H1 (cell line): ENCODE measurements at regions not wholly inside any gene's neighbourhood (a gene's known extent, or its start where the extent isn't known, plus 50 kb on each side); places are given as distances from the start of the nearest gene placed in this dataset.
"Not testable (repeated sequence)": the region's sequence is repeated elsewhere in the genome, so short reads cannot be mapped to it uniquely, and the experiment has no call there.

ENCODE experiments used
- CTCF ChIA-PET: fragments of 300-600 bp; sonication (Branson Sonifier 250); formaldehyde crosslinking; loops from one replicate; lab custom pipeline; 2021; ENCODE audit not compliant: partially characterized antibody; lab: Charles Lee
- POLR2A ChIA-PET: fragments of 300-600 bp; sonication (Branson Sonifier 250); formaldehyde crosslinking; loops from one replicate; lab custom pipeline; 2021; ENCODE audit warnings: inconsistent platforms; ENCODE audit not compliant: partially characterized antibody; lab: Charles Lee
- DNase-seq, 2 experiments: peaks; one replicate each; pipeline versions ENCODE4 v3.0.0 to v3.0.0-alpha.2; 2010 to 2022; ENCODE audit warnings: low spot score in 2 of 2, low read depth in 1 of 2, mixed read lengths in 1 of 2
- FAIRE-seq: peaks from 2 replicates; lab custom pipeline; 2011; peaks lifted over from hg19 to GRCh38; lab: Jason Lieb, UNC
- H2AFZ ChIP-seq: 2 replicates; pipeline ENCODE4 v1.8.1; 2012; ENCODE audit warnings: low read length, inconsistent platforms
- H2AK5ac ChIP-seq: 2 replicates; pipeline ENCODE4 v1.6.1; 2013; ENCODE audit warnings: low read depth, low read length
- H2BK120ac ChIP-seq: replicated peaks from 2 replicates; pipeline ENCODE3; 2013; ENCODE audit warnings: low read depth, low read length, inconsistent platforms
- H2BK12ac ChIP-seq: 2 replicates; pipeline ENCODE4 v1.6.1; 2013; ENCODE audit warnings: low read depth, low read length
- H2BK15ac ChIP-seq: 2 replicates; pipeline ENCODE4 v1.6.1; 2013; ENCODE audit warnings: low read length
- H2BK20ac ChIP-seq: 2 replicates; pipeline ENCODE4 v1.6.1; 2013; ENCODE audit warnings: low read length
- H2BK5ac ChIP-seq: 2 replicates; pipeline ENCODE4 v1.6.1; 2013; ENCODE audit warnings: low read depth, low read length
- H3K14ac ChIP-seq: 2 replicates; pipeline ENCODE4 v1.6.1; 2013; ENCODE audit warnings: inconsistent platforms; ENCODE audit not compliant: insufficient read length
- H3K18ac ChIP-seq: 2 replicates; pipeline ENCODE4 v1.6.1; 2013; ENCODE audit warnings: low read length; ENCODE audit errors: extremely low read depth
- H3K23ac ChIP-seq: 2 replicates; pipeline ENCODE4 v1.6.1; 2013; ENCODE audit warnings: inconsistent platforms; ENCODE audit not compliant: insufficient read length
- H3K23me2 ChIP-seq: 2 replicates; pipeline ENCODE4 v1.6.1; 2013; ENCODE audit warnings: low read depth, low read length
- H3K27ac ChIP-seq: 2 replicates; pipeline ENCODE4 v1.6.1; 2011; ENCODE audit warnings: low read depth, low read length, inconsistent platforms
- H3K27me3 ChIP-seq, 4 experiments: replicated peaks in 1 of 4; 1 replicate in 1 of 4; 2 replicates in 3 of 4; pipeline versions ENCODE4 v1.6.1 to v1.8.1; 2011 to 2013; ENCODE audit warnings: low read length in 3 of 4, mild to moderate bottlenecking in 3 of 4, inconsistent platforms in 2 of 4, mixed read lengths in 2 of 4, moderate library complexity in 1 of 4; ENCODE audit not compliant: control insufficient read depth in 3 of 4, insufficient read depth in 3 of 4; ENCODE audit errors: extremely low read depth in 1 of 4
- H3K36me3 ChIP-seq, 4 experiments: 2 replicates each; pipeline versions ENCODE4 v1.6.1 to v1.8.1; 2011 to 2013; ENCODE audit warnings: mild to moderate bottlenecking in 4 of 4, low read length in 3 of 4, moderate library complexity in 2 of 4, control low read depth in 1 of 4, inconsistent platforms in 1 of 4; ENCODE audit not compliant: insufficient read depth in 4 of 4, control insufficient read depth in 2 of 4
- H3K4ac ChIP-seq: replicated peaks from 2 replicates; pipeline ENCODE3; 2013; ENCODE audit warnings: low read length, low read depth, mixed read lengths, inconsistent platforms; ENCODE audit not compliant: insufficient read length
- H3K4me1 ChIP-seq, 4 experiments: replicated peaks in 1 of 4; 1 replicate in 1 of 4; 2 replicates in 3 of 4; pipeline versions ENCODE4 v1.6.1 to v1.8.1; 2011 to 2013; ENCODE audit warnings: low read length in 3 of 4, inconsistent platforms in 2 of 4, mixed read lengths in 1 of 4; ENCODE audit not compliant: insufficient read depth in 4 of 4, control insufficient read depth in 3 of 4
- H3K4me2 ChIP-seq, 2 experiments: 2 replicates each; pipeline versions ENCODE4 v1.6.1 to v1.8.1; 2011 to 2013; ENCODE audit warnings: low read depth in 2 of 2, low read length in 2 of 2, control low read depth in 1 of 2, inconsistent platforms in 1 of 2, mild to moderate bottlenecking in 1 of 2; ENCODE audit not compliant: insufficient read depth in 1 of 2
- H3K4me3 ChIP-seq, 4 experiments: fragments of 200-600, 300-600 bp in 1 of 4; sonication (generic), shearing (Covaris generic), sonication (Bioruptor Twin) in 1 of 4; 2 replicates each; pipeline versions ENCODE4 v1.5.1 to v1.8.1; 2011 to 2016; ENCODE audit warnings: low read length in 4 of 4, low read depth in 3 of 4, control low read depth in 2 of 4, inconsistent platforms in 2 of 4, mild to moderate bottlenecking in 2 of 4, mixed read lengths in 1 of 4, moderate library complexity in 1 of 4; ENCODE audit not compliant: insufficient read depth in 2 of 4; ENCODE audit errors: extremely low read depth in 1 of 4
- H3K56ac ChIP-seq: replicated peaks from 2 replicates; pipeline ENCODE3; 2013; ENCODE audit warnings: low read depth, mild to moderate bottlenecking, mixed read lengths, low read length, inconsistent platforms; ENCODE audit not compliant: insufficient read length
- H3K79me1 ChIP-seq: 2 replicates; pipeline ENCODE4 v1.6.1; 2013; ENCODE audit warnings: low read depth, low read length, control low read depth
- H3K79me2 ChIP-seq, 2 experiments: 2 replicates each; pipeline versions ENCODE4 v1.6.1 to v1.8.1; 2012 to 2013; ENCODE audit warnings: low read length in 2 of 2, mild to moderate bottlenecking in 2 of 2, inconsistent platforms in 1 of 2; ENCODE audit not compliant: insufficient read depth in 2 of 2, control insufficient read depth in 1 of 2
- H3K9ac ChIP-seq, 4 experiments: replicated peaks in 1 of 4; 1 replicate in 1 of 4; 2 replicates in 3 of 4; pipeline versions ENCODE4 v1.6.1 to v1.8.1; 2011 to 2013; ENCODE audit warnings: low read depth in 3 of 4, low read length in 3 of 4, control low read depth in 2 of 4, mild to moderate bottlenecking in 2 of 4, moderate library complexity in 2 of 4, inconsistent platforms in 1 of 4; ENCODE audit errors: extremely low read depth in 1 of 4
- H3K9me3 ChIP-seq, 2 experiments: 2 replicates each; pipeline versions ENCODE4 v1.6.1 to v1.8.1; 2012 to 2013; ENCODE audit warnings: mild to moderate bottlenecking in 2 of 2, moderate library complexity in 2 of 2, control low read depth in 1 of 2, inconsistent platforms in 1 of 2, low read depth in 1 of 2, low read length in 1 of 2, mixed read lengths in 1 of 2; ENCODE audit not compliant: insufficient read depth in 2 of 2
- H4K20me1 ChIP-seq, 2 experiments: replicated peaks in 1 of 2; 2 replicates each; pipeline versions ENCODE3 to v1.8.1; 2011 to 2013; ENCODE audit warnings: inconsistent platforms in 2 of 2, low read length in 2 of 2, mild to moderate bottlenecking in 1 of 2; ENCODE audit not compliant: insufficient read depth in 2 of 2, control insufficient read depth in 1 of 2
- H4K5ac ChIP-seq: 2 replicates; pipeline ENCODE4 v1.6.1; 2013; ENCODE audit warnings: low read length, low read depth, mixed read lengths, inconsistent platforms; ENCODE audit not compliant: insufficient read length
- H4K8ac ChIP-seq: 2 replicates; pipeline ENCODE4 v1.8.0; 2013; ENCODE audit warnings: mild to moderate bottlenecking, moderate library complexity, low read length, inconsistent platforms; ENCODE audit not compliant: insufficient read depth; ENCODE audit errors: extremely low read depth
- H4K91ac ChIP-seq: replicated peaks from 2 replicates; pipeline ENCODE3; 2013; ENCODE audit warnings: low read length, mixed read lengths, inconsistent platforms; ENCODE audit not compliant: insufficient read length
- WGBS, 2 experiments: shearing (Covaris generic) in 1 of 2; methylation state at CpG; one replicate each; pipeline versions ENCODE4 v1.1.6 to v1.1.7; 2013 to 2015; ENCODE audit warnings: low lambda C conversion rate in 2 of 2, mixed read lengths in 2 of 2, inconsistent platforms in 1 of 2, low coverage in 1 of 2, missing lambda C conversion rate in 1 of 2; ENCODE audit not compliant: insufficient replicate concordance in 2 of 2, insufficient coverage in 1 of 2, insufficient read length in 1 of 2; ENCODE audit errors: extremely low coverage in 1 of 2, missing lambda C conversion rate in 1 of 2; 5-methylcytosine and 5-hydroxymethylcytosine counted together

DNA sequence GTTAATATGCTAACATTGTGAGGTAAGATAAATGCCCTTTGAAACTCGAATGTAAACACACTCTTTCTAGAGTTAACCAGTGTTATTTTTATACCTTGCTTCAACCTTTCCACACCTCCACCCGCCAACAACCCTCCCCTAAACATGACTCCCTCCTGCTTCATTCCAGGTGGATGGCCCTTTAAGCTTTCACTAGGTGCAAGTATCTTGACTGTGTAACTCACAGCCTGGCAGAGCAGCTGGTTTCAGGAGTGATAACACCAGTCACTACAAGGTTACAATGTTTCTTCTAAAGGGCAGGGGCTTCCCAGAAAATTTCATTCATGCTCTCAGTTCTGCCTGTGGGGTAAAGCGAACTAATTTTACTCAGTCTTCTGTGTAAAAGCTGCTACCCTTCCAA lies 318.1 kb upstream of the FRG1 start:
- H2BK15ac ChIP-seq, H3K4me2 ChIP-seq, H2AK5ac ChIP-seq, H4K5ac ChIP-seq, H2BK120ac ChIP-seq, H3K79me1 ChIP-seq, H2BK5ac ChIP-seq, H3K4me3 ChIP-seq, H4K8ac ChIP-seq, H3K23ac ChIP-seq, DNase-seq, H3K56ac ChIP-seq, H3K9me3 ChIP-seq, H4K91ac ChIP-seq, H3K27me3 ChIP-seq, FAIRE-seq, POLR2A ChIA-PET, H2BK12ac ChIP-seq, H3K9ac ChIP-seq, H3K4me1 ChIP-seq, H3K79me2 ChIP-seq, H3K4ac ChIP-seq, H3K14ac ChIP-seq, H3K23me2 ChIP-seq, H3K18ac ChIP-seq, H2AFZ ChIP-seq, H3K27ac ChIP-seq, H3K36me3 ChIP-seq, H4K20me1 ChIP-seq, CTCF ChIA-PET, H2BK20ac ChIP-seq: not testable (repeated sequence)
- 85% methylated on average over 3 of the region's 3 CpGs; no CpG with 5 or more reads in 1 of the 2 experiments for WGBS, 2 experiments

DNA sequence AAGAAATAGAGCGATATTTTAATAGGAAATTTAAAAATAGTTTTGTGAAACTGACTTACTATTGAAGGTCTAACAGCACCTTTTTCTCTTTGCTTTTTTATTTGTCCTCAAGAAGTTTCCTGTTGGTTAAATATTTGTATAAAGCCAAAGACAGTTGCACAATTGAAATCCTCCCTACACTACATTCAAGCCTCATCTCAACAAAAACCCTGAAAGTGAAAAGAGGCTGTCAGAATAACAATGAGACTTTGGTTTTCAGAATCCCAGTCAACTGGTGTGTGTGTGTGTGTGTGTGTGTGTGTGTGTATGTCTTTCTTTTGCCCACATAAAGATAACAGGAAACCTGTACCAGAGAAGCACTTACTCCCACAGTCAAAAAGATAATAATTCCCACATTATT lies 313.6 kb upstream of the FRG1 start:
- H2BK20ac ChIP-seq, FAIRE-seq, CTCF ChIA-PET, H3K56ac ChIP-seq, H4K91ac ChIP-seq, H3K9me3 ChIP-seq, H4K20me1 ChIP-seq, H3K23me2 ChIP-seq, H3K79me2 ChIP-seq, H2AK5ac ChIP-seq, H2BK5ac ChIP-seq, H4K5ac ChIP-seq, H4K8ac ChIP-seq, POLR2A ChIA-PET, H3K4me1 ChIP-seq, H3K27me3 ChIP-seq, H3K27ac ChIP-seq, H2AFZ ChIP-seq, H3K4me2 ChIP-seq, H3K18ac ChIP-seq, H3K36me3 ChIP-seq, H2BK12ac ChIP-seq, H3K9ac ChIP-seq, DNase-seq, H3K23ac ChIP-seq, H3K4me3 ChIP-seq, H3K4ac ChIP-seq, H3K79me1 ChIP-seq, H2BK120ac ChIP-seq, H3K14ac ChIP-seq, H2BK15ac ChIP-seq: not testable (repeated sequence)
- 50% methylated on average over 1 of the region's 1 CpG; no CpG with 5 or more reads in 1 of the 2 experiments for WGBS, 2 experiments
